AG20443 (cell line): ENCODE measurements at regions not wholly inside any gene's neighbourhood (a gene's known extent, or its start where the extent isn't known, plus 50 kb on each side); places are given as distances from the start of the nearest gene placed in this dataset.
A peak's percentile ranks its signal among the peaks of the same experiment; 100 is the strongest.

Source experiments
- DNase-seq: peaks from one replicate; pipeline ENCODE4 v3.0.0; 2012; ENCODE audit warnings: low spot score, mixed read lengths

DNA sequence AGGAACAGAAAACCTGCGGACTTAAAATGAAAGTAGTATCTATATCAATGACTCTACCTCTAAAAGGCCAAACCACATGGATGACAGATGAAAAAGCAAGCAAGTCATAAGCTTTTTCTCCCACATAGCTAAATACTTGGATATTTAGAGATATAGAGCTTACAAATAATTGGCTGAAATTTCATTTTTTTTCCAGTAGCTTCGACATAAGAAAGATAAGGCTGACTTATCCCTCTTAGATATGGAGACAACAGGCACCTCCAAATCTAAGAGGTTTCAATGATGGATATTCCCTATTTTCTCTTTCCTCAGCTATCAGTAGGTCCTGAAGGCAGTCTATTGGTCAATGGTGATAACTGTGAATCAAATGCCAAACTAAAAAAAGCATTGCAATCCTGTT lies 460.3 kb downstream of the MEIS1 start:
- no peak for DNase-seq

GRCh38 chr2:66896131-66896530 lies 461.2 kb downstream of the MEIS1 start:
- DNase-seq = no peak

DNA sequence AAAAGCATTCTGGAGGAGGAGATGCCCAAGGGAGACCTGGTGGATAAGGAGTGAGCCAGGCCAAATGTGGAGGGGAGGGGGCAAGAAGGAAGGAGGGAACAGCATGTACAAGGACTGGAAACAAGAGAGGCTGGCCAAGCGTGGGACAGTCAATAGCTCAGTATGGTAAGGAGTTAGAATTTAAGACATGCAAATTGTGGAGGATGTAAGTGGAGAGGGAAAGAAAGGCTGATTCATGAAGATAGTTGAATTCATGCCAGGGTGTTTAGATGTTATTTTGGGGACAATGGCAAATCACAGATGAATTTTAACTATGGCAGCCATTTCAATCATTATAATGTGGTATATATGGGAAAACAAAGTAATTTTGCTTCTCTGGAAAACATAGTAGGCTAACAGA lies 462.3 kb downstream of the MEIS1 start:
- peak; percentile 24 for DNase-seq

DNA sequence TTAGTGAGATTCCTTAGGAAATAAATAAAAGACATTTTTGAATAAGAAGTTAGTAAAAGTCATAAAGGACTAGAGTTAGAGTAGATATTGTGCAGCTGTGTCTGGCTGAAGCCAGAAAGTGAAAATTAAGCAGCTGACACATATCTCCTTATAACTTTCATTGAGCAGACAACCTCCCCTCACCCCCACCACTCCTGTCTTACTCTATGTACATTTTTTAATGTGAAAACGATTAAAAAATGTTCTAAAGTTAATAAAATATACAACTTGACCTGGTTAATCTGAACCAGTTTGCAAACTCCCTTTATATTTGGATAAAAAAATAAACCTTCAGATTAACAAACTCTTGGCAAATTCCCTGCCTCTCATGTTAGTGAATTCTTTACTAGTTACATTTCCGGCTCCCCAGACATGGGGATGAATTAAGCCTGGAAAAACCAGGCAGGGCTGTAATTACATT lies 462.8 kb downstream of the MEIS1 start:
- DNase-seq = no peak

DNA sequence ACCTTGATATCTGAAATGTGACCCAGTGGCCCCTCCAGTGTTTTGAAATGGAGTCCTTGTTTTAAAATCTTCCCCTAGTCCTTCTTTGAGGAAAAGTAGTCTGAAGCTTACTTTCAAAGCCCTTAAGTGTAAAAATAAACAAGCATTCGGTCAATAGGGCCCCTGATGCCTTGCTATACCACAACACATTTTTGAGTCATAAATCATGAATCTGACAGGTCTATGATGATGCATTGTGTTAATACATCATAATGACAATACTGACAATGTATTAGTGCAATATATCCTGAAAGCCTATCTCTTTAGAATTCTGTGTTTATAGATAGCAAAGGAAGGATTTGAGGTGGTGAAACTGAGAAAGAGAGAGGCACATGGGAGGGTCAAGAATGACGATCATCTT lies 464.2 kb downstream of the MEIS1 start:
- no peak for DNase-seq

DNA sequence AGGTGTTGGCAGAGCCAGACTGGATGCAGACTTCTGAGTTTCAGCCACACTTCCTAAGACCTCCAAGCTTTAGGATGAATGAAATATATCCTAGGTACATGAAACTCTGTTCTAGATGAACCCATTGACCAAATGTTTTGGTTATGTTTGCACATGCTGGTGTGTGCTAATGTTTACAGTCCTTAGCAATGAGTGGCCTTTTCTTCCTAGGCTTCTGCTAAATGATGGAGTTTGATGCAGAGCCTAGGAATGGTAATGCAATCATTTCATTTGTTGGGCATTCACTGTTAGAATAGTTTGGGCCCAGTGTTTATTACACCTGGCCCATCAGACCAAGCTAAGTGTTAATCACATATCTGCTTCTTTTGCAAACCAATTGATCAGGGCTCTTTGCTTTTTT lies 464.7 kb downstream of the MEIS1 start:
- DNase-seq = no peak

GRCh38 chr2:66901344-66901743 lies 466.4 kb downstream of the MEIS1 start:
- DNase-seq = peak; percentile 35

GRCh38 chr2:66903183-66903582 lies 468.3 kb downstream of the MEIS1 start:
- no peak for DNase-seq

DNA sequence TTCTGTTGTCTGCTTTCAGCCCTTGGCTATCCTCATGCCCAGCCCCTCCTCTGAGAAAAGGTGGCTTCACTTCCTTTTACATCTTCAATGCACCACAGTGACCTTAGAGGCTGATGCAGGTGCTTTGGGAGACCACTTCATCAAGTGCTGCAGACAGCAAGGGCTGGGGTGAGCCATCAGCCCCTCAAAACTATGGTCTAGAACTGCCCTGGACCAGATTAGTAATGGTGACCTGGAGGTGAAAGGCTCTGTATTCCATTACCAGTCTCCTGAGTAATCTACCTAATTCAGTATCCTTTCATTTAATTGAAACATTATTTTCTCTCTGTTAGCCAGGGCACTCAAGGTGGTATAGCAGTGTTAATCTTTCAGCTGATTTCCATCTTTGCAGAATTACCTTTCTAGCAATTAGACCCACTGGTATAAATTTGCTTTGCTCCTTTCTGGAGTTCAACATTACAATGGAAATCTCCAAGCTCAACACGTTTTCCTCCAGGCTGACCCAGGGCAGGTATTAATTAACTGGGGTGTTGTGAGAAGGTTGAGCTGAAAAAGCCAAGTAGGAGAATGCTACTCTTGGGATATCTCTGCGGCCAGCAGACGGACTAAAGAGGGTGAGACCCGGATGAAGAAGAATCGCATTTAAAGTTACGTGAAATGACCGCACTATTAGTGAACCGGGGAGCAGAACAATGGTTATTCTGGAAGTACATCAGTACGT lies 469.0 kb downstream of the MEIS1 start:
- no peak for DNase-seq

- peak; percentile 25 for DNase-seq
Measured at GRCh38 chr2:66915237-66915636, 480.3 kb downstream of the MEIS1 start.

GRCh38 chr2:66919286-66919685 lies 477.8 kb upstream of the ETAA1 start:
- no peak for DNase-seq

GRCh38 chr2:66920415-66920814 lies 476.7 kb upstream of the ETAA1 start:
- DNase-seq = no peak

GRCh38 chr2:66925128-66925527 lies 472.0 kb upstream of the ETAA1 start:
- peak; percentile 12 for DNase-seq

DNA sequence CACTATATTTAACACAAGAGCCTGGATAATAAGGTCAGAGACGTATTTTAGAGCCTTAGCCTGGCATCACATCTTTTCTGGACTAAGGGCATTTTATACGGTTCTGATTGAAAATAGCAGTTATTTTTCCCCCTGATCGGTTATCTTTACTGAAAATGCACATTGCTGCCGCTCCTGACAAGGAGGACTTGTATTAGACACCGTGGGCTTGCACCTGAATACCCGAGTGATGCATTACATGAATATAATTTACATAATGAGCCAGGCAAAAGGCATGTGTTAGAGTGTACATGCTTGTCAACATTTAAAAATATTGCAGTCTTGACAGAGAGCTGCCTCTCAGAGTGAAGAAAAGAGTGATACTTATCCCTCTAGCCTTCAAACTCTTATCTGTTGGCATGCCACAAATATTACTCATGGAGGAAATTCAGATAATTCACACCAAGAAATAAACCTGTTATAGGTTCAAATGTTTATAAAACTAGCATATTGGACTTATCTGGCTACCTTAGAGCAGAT lies 470.5 kb upstream of the ETAA1 start:
- DNase-seq = no peak

DNA sequence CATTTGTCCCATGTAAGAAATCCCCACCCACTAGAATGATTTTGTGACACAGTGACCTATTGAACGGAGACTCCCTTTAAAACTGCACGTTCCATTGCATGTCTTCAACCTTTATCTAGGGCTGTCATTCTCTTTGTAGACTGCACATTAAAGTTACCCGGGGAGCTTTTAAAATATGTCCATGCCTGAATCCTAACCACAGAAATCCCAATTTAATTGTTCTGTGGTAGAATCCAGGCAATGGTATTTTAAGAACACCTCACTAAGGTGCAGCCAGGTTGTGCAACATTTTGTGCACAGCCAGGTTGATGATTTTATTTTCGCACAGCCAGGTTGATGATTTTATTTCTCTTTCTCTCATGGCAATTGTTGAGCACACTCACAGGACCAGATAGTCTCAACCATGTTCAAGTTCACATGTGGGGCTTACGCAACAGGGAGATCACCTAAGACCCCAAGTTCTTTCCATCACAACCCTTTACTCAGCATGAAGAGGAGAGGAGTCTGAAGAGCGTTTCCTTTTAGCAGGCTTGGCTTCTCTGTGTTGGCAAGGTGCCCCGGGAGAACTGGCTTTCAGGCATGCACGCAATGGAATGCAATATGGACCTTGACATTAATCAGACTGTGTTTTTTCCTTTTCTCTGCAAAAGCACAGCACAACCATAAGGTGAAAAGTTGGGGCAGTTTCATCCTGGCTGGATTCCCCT lies 467.3 kb upstream of the ETAA1 start:
- peak; percentile 75 for DNase-seq

GRCh38 chr2:66930339-66931220 lies 466.6 kb upstream of the ETAA1 start:
- no peak for DNase-seq

GRCh38 chr2:66938471-66938967 lies 458.6 kb upstream of the ETAA1 start:
- DNase-seq = no peak

DNA sequence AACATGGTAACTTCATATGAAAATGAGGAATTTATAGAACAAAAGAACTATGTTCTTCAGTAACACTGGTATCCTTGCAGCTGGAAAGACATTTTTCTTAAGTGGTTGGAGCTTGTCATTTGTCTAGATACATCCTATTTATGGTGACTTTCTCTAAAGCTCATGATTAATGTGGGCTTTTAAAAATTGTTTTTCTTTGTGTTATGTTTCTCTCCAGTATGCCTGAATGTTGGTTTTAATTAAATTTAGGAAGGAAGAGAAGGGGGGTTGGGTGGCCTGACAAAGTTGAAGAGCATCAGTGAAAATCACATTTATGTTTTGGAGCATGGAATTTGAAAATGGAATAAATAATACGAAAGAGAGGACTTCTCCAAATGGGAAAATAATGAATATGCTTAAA lies 457.1 kb upstream of the ETAA1 start:
- no peak for DNase-seq

- DNase-seq = no peak
Measured at GRCh38 chr2:66948234-66948633, 448.9 kb upstream of the ETAA1 start.

DNA sequence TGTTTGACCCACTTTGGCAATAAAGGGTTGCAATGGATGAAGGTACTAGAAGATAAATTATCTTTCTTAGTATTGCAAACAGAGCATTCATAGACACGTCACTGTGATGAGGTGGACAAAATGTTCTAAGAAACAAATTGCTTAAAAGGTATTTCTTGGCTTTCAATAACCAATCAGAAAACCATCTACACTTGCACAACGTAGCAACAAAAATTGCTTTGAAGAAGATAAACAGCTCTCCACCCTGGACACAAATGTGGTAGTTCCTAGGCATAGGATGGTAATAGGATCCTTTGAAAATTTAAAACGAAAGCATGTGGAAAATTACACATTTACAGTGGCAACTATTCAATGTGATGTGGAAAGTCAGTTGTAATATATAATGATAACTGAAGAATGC lies 439.9 kb upstream of the ETAA1 start:
- DNase-seq = no peak

DNA sequence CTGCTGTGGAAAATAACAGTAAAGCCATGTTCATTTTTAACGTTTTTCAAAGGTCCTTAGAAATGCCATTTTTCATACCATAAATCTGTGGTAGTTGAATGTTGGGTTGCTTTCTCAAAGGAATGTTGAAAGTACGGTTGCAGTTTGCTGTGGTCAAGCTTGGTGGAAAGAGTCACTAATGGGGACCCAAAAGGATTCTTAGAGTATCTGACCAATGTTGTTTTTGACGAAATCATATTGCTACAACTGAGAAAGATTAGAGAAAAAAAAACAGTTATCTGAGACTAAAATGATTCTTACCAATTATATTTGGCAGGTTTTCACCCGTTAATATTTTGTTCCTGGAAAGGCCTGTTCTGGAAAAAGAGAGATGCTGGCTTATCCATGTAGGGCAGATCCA lies 439.5 kb upstream of the ETAA1 start:
- no peak for DNase-seq

- DNase-seq = no peak
Measured at GRCh38 chr2:66960161-66960560, 437.0 kb upstream of the ETAA1 start.
